DMS 273 (cell line): ENCODE measurements at regions not wholly inside any gene's neighbourhood (a gene's known extent, or its start where the extent isn't known, plus 50 kb on each side); places are given as distances from the start of the nearest gene placed in this dataset.

Source experiments
- DNase-seq: peaks from one replicate; lab custom pipeline; 2025; ENCODE audit not compliant: unreplicated experiment; lab: John Stamatoyannopoulos, UW

DNA sequence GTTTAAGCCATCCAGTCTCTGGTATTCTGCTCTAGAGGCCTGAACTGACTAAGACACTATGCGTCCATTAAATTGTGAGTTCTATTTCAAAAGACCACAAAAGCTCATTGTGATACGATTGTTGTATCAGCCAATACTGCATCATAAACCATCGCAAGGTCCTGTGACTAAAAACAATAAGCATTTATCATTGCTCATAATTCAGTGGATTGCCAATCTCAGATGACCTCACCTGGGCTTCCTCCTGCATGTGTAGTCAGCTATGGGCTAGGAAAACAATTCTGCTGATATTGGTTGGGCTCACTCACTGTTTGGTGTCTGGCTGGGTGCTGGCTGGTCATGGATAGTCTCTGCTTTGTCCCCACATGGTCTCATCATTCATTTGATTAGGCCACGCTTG, 592.7 kb upstream of the BTBD3 start:
- no peak for DNase-seq

- DNase-seq: no peak
These were observed 588.9 kb upstream of the BTBD3 start for GRCh38 chr20:11328839-11329238.

DNA sequence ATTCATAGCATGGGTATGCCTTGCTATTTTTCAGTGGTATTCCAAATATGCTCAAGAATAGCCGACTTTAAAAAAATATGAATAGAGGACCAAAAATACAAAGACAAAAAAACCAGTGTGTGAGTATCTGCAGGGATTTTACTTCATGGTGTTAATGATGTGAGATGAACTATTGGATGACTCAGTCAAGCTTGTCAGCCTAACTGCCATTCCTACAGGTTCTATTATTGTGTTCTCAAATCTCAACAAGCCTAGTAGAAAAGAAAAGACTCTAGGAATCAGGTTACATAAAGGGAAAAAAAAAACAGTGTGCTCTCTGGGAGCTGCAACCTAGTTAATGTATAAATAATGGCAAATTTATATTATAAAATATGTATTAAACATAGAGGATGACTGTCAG, 588.4 kb upstream of the BTBD3 start:
- DNase-seq: no peak

- no peak for DNase-seq
These were observed 586.6 kb upstream of the BTBD3 start for GRCh38 chr20:11331096-11331495.

DNA sequence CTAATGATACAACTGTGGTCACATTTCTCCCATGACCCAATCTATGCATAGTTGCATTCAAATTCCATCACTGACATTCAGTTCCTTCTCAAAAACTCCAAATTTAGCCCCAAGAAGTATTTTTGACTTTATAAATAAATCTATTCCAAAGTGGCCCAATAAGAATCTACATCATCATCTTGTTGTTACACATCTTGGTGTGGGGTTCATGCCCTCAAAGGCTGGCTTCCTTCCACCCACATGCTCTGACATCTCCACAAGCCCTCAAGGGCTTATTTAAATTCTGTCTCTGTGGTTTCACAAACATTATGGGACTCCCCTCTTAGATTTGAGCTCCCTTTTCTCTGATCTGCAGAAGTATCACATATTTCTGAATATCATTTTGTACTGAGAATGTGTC, 585.3 kb upstream of the BTBD3 start:
- no peak for DNase-seq

- DNase-seq: no peak
These were observed 584.1 kb upstream of the BTBD3 start for GRCh38 chr20:11333634-11334033.

GRCh38 chr20:11337361-11338130, 580.1 kb upstream of the BTBD3 start:
- DNase-seq: no peak

DNA sequence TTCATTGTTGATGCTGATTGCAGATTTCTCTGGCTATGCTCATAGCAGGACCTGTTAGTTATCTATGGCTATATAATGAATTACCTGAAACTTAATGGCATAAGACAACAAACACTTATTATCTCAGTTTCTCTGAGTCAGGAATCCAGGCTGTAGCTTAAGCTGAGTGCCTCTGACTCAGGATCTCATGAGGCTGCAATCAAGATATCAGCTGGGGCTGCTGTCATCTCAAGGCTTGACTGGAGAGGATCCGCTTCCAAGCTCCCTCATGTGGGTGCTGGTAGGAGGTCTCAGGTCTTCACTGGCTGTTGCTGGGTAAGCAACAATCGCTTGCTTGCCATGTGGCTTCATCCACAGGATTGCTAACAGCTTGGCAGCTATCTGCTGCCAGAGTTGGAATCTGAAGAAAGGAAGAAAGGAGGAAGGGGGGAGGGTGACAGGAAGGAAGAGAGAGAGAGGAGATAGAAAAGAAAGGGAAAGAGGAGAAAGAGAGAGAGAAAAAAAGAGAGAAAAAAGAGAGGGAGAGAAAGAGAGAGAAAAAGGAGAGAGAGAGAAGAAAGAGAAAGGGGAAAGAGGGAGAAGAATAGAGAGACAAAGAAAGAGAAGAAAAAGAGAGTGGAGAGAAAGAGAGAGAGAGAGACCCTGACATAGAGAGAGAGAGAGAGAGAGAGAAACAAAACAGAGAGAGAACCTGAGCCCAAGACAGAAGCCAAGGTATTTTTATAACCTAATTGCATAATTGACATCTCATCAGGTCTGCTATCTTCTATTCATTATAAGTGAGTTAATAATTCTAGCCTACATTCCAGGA, 579.0 kb upstream of the BTBD3 start:
- DNase-seq: no peak

- DNase-seq: no peak
These were observed 572.8 kb upstream of the BTBD3 start for GRCh38 chr20:11344939-11345338.

- no peak for DNase-seq
These were observed 570.0 kb upstream of the BTBD3 start for GRCh38 chr20:11347738-11348137.

DNA sequence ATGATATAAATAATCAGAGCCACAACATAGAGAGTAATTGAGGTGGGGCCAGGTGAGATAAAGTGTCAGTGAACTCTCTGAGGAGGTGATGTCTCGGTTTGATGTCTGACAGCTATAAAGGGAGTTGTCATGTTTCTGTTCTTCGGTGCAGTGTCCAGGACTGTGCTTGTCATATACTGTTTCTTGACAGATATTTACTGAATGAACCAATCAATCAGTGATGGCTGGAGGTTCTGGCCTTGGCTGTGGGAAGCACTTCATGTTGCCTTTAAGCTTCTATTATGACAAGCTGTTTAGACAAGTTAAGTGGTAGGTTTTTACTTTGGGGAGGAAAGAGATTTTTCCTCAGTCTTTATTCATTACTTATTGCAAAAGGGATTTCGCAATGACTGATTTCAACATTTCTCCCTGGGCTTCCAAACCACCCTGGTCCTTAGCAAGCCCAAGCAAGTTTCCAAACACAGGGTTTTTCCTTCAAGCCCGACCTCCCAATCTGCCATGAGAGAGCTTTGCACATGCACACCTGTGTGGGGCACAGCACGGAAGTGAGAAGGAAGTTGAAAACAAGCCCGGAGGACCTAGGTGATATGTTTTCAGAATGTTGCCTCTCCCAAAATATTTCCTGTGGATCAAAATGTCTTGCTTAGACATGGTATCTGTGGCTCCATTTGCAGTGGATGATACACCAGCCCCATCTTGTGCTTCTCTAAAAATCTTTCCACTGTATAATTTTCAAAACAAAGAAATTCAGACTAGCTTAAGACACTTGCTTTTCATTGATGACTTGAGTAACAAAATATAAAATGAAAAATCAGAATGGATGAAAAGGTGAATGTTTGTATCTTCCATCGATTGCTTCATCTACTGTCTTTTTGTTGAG, 567.3 kb upstream of the BTBD3 start:
- no peak for DNase-seq

- no peak for DNase-seq
These were observed 565.7 kb upstream of the BTBD3 start for GRCh38 chr20:11352041-11352440.

DNA sequence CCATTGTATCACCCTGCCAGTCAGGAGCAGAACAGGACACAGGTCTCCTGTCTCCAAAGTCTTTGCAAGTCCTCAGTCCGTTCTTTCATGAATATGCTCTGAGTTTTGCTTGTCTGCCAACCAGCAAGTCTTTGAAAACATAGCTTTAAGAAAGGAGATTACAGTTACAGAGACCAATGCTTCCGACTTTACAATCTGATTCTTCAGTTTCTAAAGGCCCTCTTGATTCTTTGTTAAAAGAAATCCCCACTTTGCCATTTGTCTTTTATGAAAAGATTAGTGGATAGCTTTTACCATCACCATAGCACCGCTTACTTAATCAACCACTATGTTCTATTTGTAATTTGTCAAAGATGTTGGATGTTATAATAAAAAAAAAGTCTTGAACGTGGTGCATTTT, 562.8 kb upstream of the BTBD3 start:
- no peak for DNase-seq

GRCh38 chr20:11355345-11355744, 562.3 kb upstream of the BTBD3 start:
- DNase-seq: no peak

- no peak for DNase-seq
These were observed 561.6 kb upstream of the BTBD3 start for GRCh38 chr20:11356061-11356460.

GRCh38 chr20:11362450-11362849, 555.2 kb upstream of the BTBD3 start:
- DNase-seq: no peak

DNA sequence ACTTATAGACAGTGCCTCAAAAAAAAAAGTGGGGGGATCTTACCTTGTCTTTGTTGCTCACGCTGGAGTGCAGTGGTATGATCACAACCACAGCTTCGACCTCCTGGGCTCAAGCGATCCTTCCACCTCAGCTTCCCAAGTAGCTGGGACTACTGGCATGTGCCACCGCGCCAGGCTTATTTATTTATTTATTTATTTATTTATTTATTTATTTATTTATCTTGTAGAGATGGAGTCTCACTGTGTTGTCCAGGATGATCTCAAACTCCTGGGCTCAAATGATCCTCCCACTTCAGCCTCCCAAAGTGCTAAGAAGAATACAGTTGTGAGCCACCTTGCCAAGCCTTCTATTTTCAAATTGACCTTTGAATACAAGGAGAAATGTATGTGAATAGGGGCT, 553.0 kb upstream of the BTBD3 start:
- no peak for DNase-seq

GRCh38 chr20:11366660-11367059, 551.0 kb upstream of the BTBD3 start:
- DNase-seq: no peak

DNA sequence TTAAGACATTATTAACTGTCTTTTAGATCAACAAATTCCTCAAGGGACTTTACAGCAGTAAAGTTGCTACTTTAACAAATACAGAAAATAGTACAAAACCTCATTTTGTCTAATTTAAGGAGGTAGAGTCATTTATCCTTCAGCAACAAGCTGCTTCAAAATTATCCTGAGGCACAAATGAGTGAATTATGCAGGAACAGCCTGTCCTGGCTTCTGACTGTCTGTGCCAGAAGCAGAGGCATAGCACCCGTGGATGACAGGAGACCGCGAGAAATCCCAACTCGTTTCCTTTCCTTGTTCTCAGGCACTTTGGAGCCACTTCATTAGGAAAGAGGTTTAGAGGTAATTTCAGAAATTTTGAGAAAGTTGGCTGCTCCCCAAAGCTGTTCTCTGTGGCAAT, 549.2 kb upstream of the BTBD3 start:
- no peak for DNase-seq

GRCh38 chr20:11368965-11369711, 548.6 kb upstream of the BTBD3 start:
- no peak for DNase-seq

GRCh38 chr20:11371831-11372230, 545.9 kb upstream of the BTBD3 start:
- DNase-seq: no peak
